Ishikawa (cell line): ENCODE measurements at regions not wholly inside any gene's neighbourhood (a gene's known extent, or its start where the extent isn't known, plus 50 kb on each side); places are given as distances from the start of the nearest gene placed in this dataset.

Experiments used
- CEBPB ChIP-seq: IDR thresholded peaks from 2 replicates; pipeline ENCODE4 v1.6.1; 2012
- CREB1 ChIP-seq: IDR thresholded peaks from 2 replicates; pipeline ENCODE4 v1.6.1; 2012; ENCODE audit warnings: low read depth
- EGR1 ChIP-seq: IDR thresholded peaks from 2 replicates; pipeline ENCODE4 v1.6.1; 2012
- EP300 ChIP-seq: IDR thresholded peaks from 2 replicates; pipeline ENCODE4 v1.6.1; 2012; ENCODE audit warnings: borderline replicate concordance
- FOXM1 ChIP-seq: IDR thresholded peaks from 2 replicates; pipeline ENCODE4 v1.6.1; 2012; ENCODE audit warnings: low read depth, borderline replicate concordance
- NFIC ChIP-seq: IDR thresholded peaks from 2 replicates; pipeline ENCODE4 v1.6.1; 2012
- RAD21 ChIP-seq: IDR thresholded peaks from 2 replicates; pipeline ENCODE4 v1.6.1; 2012; ENCODE audit warnings: low read depth
- TAF1 ChIP-seq: IDR thresholded peaks from 2 replicates; pipeline ENCODE4 v1.6.1; 2012; ENCODE audit warnings: low read depth, mild to moderate bottlenecking
- TCF12 ChIP-seq: IDR thresholded peaks from 2 replicates; pipeline ENCODE4 v1.6.1; 2012; ENCODE audit warnings: low read depth
- TEAD4 ChIP-seq: IDR thresholded peaks from 2 replicates; pipeline ENCODE4 v1.6.1; 2012
- YY1 ChIP-seq: IDR thresholded peaks from 2 replicates; pipeline ENCODE4 v1.6.1; 2012; ENCODE audit warnings: low read depth
- ZBTB7A ChIP-seq: IDR thresholded peaks from 2 replicates; pipeline ENCODE4 v1.6.1; 2012; ENCODE audit warnings: low read depth
- TF ChIP-seq, protein P1 (sequence below): IDR thresholded peaks from 2 replicates; pipeline ENCODE4 v1.6.1; 2012; ENCODE audit warnings: low read depth, mild to moderate bottlenecking
- TF ChIP-seq, protein P2 (sequence below): IDR thresholded peaks from 2 replicates; pipeline ENCODE4 v1.6.1; 2012
- TF ChIP-seq, protein P3 (sequence below): IDR thresholded peaks from 2 replicates; pipeline ENCODE4 v1.6.1; 2012

DNA sequence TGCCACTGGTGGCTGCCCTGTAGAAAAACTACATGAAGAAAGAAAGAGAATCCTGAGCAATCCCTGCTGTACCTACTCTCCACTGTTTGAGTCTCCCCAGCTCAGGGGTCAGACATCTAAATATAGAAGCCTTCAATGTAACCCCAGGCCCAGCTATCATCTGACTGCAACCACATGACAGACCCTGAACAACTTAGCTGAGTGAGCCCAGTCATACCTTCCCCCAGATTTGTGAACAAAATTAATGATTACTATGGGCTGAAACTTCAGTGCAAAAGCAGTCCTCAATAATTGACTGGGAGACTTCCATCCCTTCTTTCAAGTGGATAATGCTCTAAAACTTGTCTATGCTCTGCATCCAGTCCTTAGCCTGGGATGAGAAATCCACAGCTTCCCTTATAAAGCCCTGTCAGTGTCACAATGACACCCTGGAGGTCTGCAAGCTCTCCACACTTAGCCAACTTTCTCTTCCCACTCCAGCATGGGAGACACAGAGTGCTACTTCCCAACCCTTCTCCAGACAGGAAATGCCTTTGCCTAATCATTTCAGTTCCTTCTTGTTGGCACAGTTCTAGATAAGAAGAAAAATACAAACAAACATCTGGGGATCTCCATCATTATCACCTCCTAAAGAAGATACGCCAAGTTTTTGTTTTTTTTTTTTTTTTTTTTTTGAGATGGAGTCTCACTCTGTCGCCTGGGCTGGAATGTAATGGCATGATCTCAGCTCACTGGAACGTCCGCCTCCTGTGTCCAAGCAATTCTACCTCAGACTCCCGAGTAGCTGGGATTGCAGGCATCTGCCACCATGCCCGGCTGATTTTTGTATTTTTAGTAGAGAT is 198.5 kb upstream of the GADL1 start:
- TF ChIP-seq YY1 = no peak
- no peak for TF ChIP-seq TEAD4
- no peak for TF ChIP-seq ZBTB7A
- TF ChIP-seq, protein P1, sequence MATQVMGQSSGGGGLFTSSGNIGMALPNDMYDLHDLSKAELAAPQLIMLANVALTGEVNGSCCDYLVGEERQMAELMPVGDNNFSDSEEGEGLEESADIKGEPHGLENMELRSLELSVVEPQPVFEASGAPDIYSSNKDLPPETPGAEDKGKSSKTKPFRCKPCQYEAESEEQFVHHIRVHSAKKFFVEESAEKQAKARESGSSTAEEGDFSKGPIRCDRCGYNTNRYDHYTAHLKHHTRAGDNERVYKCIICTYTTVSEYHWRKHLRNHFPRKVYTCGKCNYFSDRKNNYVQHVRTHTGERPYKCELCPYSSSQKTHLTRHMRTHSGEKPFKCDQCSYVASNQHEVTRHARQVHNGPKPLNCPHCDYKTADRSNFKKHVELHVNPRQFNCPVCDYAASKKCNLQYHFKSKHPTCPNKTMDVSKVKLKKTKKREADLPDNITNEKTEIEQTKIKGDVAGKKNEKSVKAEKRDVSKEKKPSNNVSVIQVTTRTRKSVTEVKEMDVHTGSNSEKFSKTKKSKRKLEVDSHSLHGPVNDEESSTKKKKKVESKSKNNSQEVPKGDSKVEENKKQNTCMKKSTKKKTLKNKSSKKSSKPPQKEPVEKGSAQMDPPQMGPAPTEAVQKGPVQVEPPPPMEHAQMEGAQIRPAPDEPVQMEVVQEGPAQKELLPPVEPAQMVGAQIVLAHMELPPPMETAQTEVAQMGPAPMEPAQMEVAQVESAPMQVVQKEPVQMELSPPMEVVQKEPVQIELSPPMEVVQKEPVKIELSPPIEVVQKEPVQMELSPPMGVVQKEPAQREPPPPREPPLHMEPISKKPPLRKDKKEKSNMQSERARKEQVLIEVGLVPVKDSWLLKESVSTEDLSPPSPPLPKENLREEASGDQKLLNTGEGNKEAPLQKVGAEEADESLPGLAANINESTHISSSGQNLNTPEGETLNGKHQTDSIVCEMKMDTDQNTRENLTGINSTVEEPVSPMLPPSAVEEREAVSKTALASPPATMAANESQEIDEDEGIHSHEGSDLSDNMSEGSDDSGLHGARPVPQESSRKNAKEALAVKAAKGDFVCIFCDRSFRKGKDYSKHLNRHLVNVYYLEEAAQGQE = no peak
- no peak for TF ChIP-seq FOXM1
- no peak for TF ChIP-seq CREB1
- no peak for TF ChIP-seq EGR1
- TF ChIP-seq, protein P2, sequence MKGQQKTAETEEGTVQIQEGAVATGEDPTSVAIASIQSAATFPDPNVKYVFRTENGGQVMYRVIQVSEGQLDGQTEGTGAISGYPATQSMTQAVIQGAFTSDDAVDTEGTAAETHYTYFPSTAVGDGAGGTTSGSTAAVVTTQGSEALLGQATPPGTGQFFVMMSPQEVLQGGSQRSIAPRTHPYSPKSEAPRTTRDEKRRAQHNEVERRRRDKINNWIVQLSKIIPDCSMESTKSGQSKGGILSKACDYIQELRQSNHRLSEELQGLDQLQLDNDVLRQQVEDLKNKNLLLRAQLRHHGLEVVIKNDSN = no peak
- TF ChIP-seq TCF12 = no peak
- no peak for TF ChIP-seq TAF1
- TF ChIP-seq NFIC = no peak
- TF ChIP-seq, protein P3, sequence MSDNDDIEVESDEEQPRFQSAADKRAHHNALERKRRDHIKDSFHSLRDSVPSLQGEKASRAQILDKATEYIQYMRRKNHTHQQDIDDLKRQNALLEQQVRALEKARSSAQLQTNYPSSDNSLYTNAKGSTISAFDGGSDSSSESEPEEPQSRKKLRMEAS = no peak
- no peak for TF ChIP-seq CEBPB
- TF ChIP-seq RAD21 = no peak
- TF ChIP-seq EP300 = no peak

DNA sequence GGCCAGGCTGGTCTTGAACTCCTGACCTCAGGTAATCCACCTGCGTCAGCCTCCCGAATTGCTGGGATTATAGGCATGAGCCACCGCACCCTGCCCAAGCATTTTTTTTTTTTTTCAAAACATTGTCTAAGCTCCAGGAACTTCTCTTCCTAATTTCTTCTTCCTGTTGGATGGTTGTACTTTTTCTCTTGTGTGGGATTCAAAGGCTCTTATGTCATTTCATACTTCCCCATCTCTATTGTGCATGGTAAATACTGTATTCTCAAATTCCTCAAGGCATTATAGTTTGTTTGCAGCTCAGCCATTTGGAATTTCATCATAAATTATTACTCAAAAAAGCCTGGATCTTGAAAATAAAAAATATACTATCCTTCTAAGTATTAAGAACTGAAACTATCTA is 199.1 kb upstream of the GADL1 start:
- TF ChIP-seq NFIC = no peak
- TF ChIP-seq, protein P2 = no peak
- TF ChIP-seq CREB1 = no peak
- TF ChIP-seq CEBPB = no peak
- TF ChIP-seq ZBTB7A = no peak
- TF ChIP-seq, protein P3 = no peak
- TF ChIP-seq TCF12 = no peak
- no peak for TF ChIP-seq RAD21
- no peak for TF ChIP-seq EGR1
- no peak for TF ChIP-seq FOXM1
- no peak for TF ChIP-seq EP300
- TF ChIP-seq TEAD4 = no peak
- no peak for TF ChIP-seq TAF1
- TF ChIP-seq, protein P1 = no peak

DNA sequence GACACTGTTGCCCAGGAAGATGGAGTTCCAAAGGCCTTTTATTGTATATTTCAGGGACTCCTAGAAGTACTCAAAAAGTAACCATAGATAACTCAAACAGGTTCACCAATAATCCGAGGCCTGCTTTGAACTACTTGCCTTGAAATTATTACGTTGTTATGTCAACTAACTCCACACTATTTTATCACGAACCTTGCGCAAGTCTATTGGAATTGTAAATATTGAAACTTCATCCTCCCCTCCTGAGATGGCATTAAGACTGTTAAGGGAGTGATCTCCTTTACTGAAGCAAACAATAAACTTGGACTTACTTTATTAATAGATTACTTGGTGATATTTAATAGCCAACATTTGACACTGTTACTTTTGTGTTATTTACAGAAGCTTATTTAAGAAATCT is 199.6 kb upstream of the GADL1 start:
- TF ChIP-seq EP300 (no peak), YY1 (no peak), TCF12 (no peak), RAD21 (no peak), TAF1 (no peak), CEBPB (no peak), ZBTB7A (no peak), NFIC (no peak), FOXM1 (no peak), TEAD4 (no peak), EGR1 (no peak), CREB1 (no peak)
- TF ChIP-seq, protein P2 = no peak
- TF ChIP-seq, protein P3 = no peak
- TF ChIP-seq, protein P1 = no peak
